Keratinocyte (primary cell): ENCODE measurements at regions not wholly inside any gene's neighbourhood (a gene's known extent, or its start where the extent isn't known, plus 50 kb on each side); places are given as distances from the start of the nearest gene placed in this dataset.

ENCODE experiments used
- DNase-seq: peaks from one replicate; pipeline ENCODE4 v3.0.0-alpha.2; 2011; ENCODE audit warnings: low read depth, missing footprints, low spot score
- FAIRE-seq: peaks from 2 replicates; lab custom pipeline; 2011; peaks lifted over from hg19 to GRCh38; lab: Jason Lieb, UNC
- H2AFZ ChIP-seq: 2 replicates; pipeline ENCODE4 v1.6.0; 2012; ENCODE audit warnings: low read length, control low read depth, inconsistent platforms; ENCODE audit not compliant: control insufficient read depth
- H3K27ac ChIP-seq: 2 replicates; pipeline ENCODE4 v1.5.1; 2011; ENCODE audit warnings: low read length; ENCODE audit not compliant: control insufficient read depth, insufficient read depth
- H3K27me3 ChIP-seq: 3 replicates; pipeline ENCODE4 v1.6.0; 2011; ENCODE audit warnings: low read length; ENCODE audit not compliant: control insufficient read depth, insufficient read depth; ENCODE audit errors: extremely low read depth
- H3K36me3 ChIP-seq, 2 experiments: 2 replicates in 1 of 2; 3 replicates in 1 of 2; pipeline ENCODE4 v1.5.1; 2011; ENCODE audit warnings: low read length in 2 of 2, mild to moderate bottlenecking in 1 of 2; ENCODE audit not compliant: control insufficient read depth in 2 of 2, insufficient read depth in 2 of 2; ENCODE audit errors: extremely low read depth in 1 of 2
- H3K4me1 ChIP-seq: 3 replicates; pipeline ENCODE4 v1.5.1; 2011; ENCODE audit warnings: low read length; ENCODE audit not compliant: control insufficient read depth, insufficient read depth; ENCODE audit errors: extremely low read depth
- H3K4me2 ChIP-seq: 3 replicates; pipeline ENCODE4 v1.6.0; 2011; ENCODE audit warnings: low read depth, low read length; ENCODE audit not compliant: control insufficient read depth, insufficient read depth; ENCODE audit errors: extremely low read depth
- H3K4me3 ChIP-seq, 3 experiments: fragments of 200-600 bp in 1 of 3; sonication (generic) in 1 of 3; 2 replicates in 2 of 3; 3 replicates in 1 of 3; pipeline ENCODE4 v1.5.1; 2011 to 2016; ENCODE audit warnings: low read length in 3 of 3, mild to moderate bottlenecking in 3 of 3, control low read depth in 2 of 3, inconsistent platforms in 1 of 3, low read depth in 1 of 3, mixed read lengths in 1 of 3, mixed run types in 1 of 3, moderate library complexity in 1 of 3; ENCODE audit not compliant: control insufficient read depth in 2 of 3, insufficient read depth in 2 of 3; ENCODE audit errors: extremely low read depth in 1 of 3
- H3K79me2 ChIP-seq: 2 replicates; pipeline ENCODE4 v1.6.0; 2012; ENCODE audit warnings: low read length; ENCODE audit not compliant: control insufficient read depth, insufficient read depth
- H3K9ac ChIP-seq: 3 replicates; pipeline ENCODE4 v1.6.0; 2011; ENCODE audit warnings: low read length; ENCODE audit not compliant: control insufficient read depth, insufficient read depth; ENCODE audit errors: extremely low read depth
- H3K9me1 ChIP-seq: 3 replicates; pipeline ENCODE4 v1.6.0; 2011; ENCODE audit warnings: low read length; ENCODE audit not compliant: control insufficient read depth, insufficient read depth; ENCODE audit errors: extremely low read depth
- H3K9me3 ChIP-seq: 2 replicates; pipeline ENCODE4 v1.5.1; 2012; ENCODE audit warnings: low read depth, low read length; ENCODE audit not compliant: control insufficient read depth
- H4K20me1 ChIP-seq: 3 replicates; pipeline ENCODE4 v1.6.0; 2011; ENCODE audit warnings: low read length; ENCODE audit not compliant: control insufficient read depth, insufficient read depth; ENCODE audit errors: extremely low read depth
- EZH2 ChIP-seq: IDR thresholded peaks from one replicate; pipeline ENCODE4 v1.6.1; 2012; ENCODE audit warnings: inconsistent platforms, mild to moderate bottlenecking, low read length, moderate library complexity
- dilution Hi-C: fragments of 300-500 bp; cut with MboI; formaldehyde crosslinking; loops from one replicate; pipeline ENCODE4 v1.7.0; 2020; ENCODE audit warnings: low sequenced_read_pairs; ENCODE audit not compliant: extremely low pct_ligation_motif_present
- TF ChIP-seq, protein P1 (sequence below), 3 experiments: IDR thresholded peaks in 1 of 3; conservative IDR thresholded peaks in 1 of 3; optimal IDR thresholded peaks in 1 of 3; 2 replicates in 2 of 3; 3 replicates in 1 of 3; pipeline versions ENCODE3 to v1.5.1; 2011; ENCODE audit warnings: low read length in 3 of 3, mild to moderate bottlenecking in 3 of 3, moderate library complexity in 2 of 3, control low read depth in 1 of 3, inconsistent platforms in 1 of 3; ENCODE audit not compliant: insufficient read depth in 2 of 3; ENCODE audit errors: extremely low read depth in 1 of 3

DNA sequence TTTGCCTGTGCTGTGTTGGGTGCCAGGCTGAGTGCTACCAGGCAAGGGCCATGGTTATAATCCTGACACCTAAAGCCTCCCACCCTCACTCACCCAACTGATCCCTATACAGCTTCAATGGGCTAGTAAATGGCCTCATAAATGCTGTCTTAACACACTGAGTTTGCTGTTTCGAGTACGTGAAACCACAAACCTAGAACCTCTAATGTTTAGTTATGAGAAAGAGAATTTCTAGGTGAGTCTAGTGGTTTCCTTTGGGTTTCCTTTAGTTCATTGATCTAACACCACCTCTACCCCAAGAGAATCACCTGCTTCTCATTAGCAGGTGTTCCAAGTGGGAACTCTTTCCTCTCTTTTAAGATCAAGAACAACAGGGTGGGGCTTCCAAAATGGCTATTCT, 172.0 kb downstream of the MC4R start:
- dilution Hi-C loops: no loop called here
- no peaks in the 10 kb centered on the region for H3K36me3 ChIP-seq
- H3K27me3 ChIP-seq: no peaks in the 10 kb centered on the region
- no peak overlapping the region for H3K4me2 ChIP-seq
- TF ChIP-seq, protein P1, sequence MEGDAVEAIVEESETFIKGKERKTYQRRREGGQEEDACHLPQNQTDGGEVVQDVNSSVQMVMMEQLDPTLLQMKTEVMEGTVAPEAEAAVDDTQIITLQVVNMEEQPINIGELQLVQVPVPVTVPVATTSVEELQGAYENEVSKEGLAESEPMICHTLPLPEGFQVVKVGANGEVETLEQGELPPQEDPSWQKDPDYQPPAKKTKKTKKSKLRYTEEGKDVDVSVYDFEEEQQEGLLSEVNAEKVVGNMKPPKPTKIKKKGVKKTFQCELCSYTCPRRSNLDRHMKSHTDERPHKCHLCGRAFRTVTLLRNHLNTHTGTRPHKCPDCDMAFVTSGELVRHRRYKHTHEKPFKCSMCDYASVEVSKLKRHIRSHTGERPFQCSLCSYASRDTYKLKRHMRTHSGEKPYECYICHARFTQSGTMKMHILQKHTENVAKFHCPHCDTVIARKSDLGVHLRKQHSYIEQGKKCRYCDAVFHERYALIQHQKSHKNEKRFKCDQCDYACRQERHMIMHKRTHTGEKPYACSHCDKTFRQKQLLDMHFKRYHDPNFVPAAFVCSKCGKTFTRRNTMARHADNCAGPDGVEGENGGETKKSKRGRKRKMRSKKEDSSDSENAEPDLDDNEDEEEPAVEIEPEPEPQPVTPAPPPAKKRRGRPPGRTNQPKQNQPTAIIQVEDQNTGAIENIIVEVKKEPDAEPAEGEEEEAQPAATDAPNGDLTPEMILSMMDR (optimal IDR thresholded peaks at IDR 0.05 in 1 of 3, IDR thresholded peaks at IDR 0.05 in 1 of 3, conservative IDR thresholded peaks at IDR 0.05 in 1 of 3; ENCODE audit: extremely low read depth in 1 of 3, insufficient read depth in 2 of 3, low read length in 3 of 3): no peak
- no peak for TF ChIP-seq EZH2
- no peaks in the 10 kb centered on the region for H3K79me2 ChIP-seq
- H3K27ac ChIP-seq: no peak overlapping the region
- no peak overlapping the region for H2AFZ ChIP-seq
- H3K9ac ChIP-seq: no peak overlapping the region
- no peaks in the 10 kb centered on the region for H3K4me1 ChIP-seq
- H4K20me1 ChIP-seq: no peaks in the 10 kb centered on the region
- no peak for DNase-seq
- no peak for FAIRE-seq
- no peaks in the 10 kb centered on the region for H3K9me1 ChIP-seq
- no peaks in the 10 kb centered on the region for H3K9me3 ChIP-seq
- H3K4me3 ChIP-seq: no peak overlapping the region

DNA sequence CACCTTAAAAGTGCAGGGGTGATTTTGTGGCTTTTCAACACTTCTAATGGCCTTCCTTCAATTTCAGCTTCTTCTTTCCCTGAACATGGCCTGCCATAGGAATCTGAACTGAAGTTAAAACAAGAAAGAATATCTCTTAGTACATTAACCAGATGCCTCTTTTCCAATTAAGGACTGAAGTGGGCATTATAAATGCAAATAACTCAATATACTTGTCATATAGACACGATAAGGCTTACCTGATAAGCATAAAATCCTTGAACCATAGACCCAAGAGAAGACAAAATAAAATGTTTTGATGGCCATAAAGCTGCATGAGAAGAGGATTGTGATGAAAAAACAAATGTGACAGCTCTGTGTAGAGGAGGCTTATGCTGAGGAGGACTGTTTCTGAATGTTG, 173.1 kb downstream of the MC4R start:
- TF ChIP-seq, protein P1 (optimal IDR thresholded peaks at IDR 0.05 in 1 of 3, IDR thresholded peaks at IDR 0.05 in 1 of 3, conservative IDR thresholded peaks at IDR 0.05 in 1 of 3; ENCODE audit: extremely low read depth in 1 of 3, insufficient read depth in 2 of 3, low read length in 3 of 3): no peak
- TF ChIP-seq EZH2: no peak
- no peak overlapping the region for H2AFZ ChIP-seq
- no peak for DNase-seq
- no peaks in the 10 kb centered on the region for H3K4me1 ChIP-seq
- no peaks in the 10 kb centered on the region for H3K9me1 ChIP-seq
- FAIRE-seq: no peak
- H3K4me2 ChIP-seq: no peak overlapping the region
- H4K20me1 ChIP-seq: no peaks in the 10 kb centered on the region
- H3K36me3 ChIP-seq: no peaks in the 10 kb centered on the region
- H3K9ac ChIP-seq: no peak overlapping the region
- H3K9me3 ChIP-seq: no peaks in the 10 kb centered on the region
- H3K79me2 ChIP-seq: no peaks in the 10 kb centered on the region
- no peak overlapping the region for H3K27ac ChIP-seq
- H3K4me3 ChIP-seq: no peak overlapping the region
- dilution Hi-C loops: no loop called here
- no peaks in the 10 kb centered on the region for H3K27me3 ChIP-seq
